Activated naive CD8-positive, alpha-beta T cell treated with anti-CD3 and anti-CD28 coated beads, Interleukin-2, amount 10 ng/mL, durations not matched to agents 7 days and 5 days (primary cell): ENCODE measurements at regions not wholly inside any gene's neighbourhood (a gene's known extent, or its start where the extent isn't known, plus 50 kb on each side); places are given as distances from the start of the nearest gene placed in this dataset.

ENCODE experiments used
- ATAC-seq: fragments of 150-1000 bp; cut with Tn5 transposase; one replicate; pipeline ENCODE4 v1.10.0; 2021; ENCODE audit warnings: low read depth, moderate library complexity
- POLR2A ChIA-PET: fragments of 350-600 bp; sonication (Branson Sonifier 250); formaldehyde crosslinking; loops from one replicate; lab custom pipeline; 2021; ENCODE audit warnings: antibody characterized with exemption; lab: Charles Lee
- DNase-seq: peaks from one replicate; pipeline ENCODE4 v3.0.0; 2021
- H3K27ac Mint-ChIP-seq: one replicate; pipeline ENCODE4 v1.8.0; 2022; ENCODE audit warnings: mild to moderate bottlenecking, mixed read lengths
- H3K27me3 Mint-ChIP-seq: one replicate; pipeline ENCODE4 v1.8.0; 2022; ENCODE audit warnings: mild to moderate bottlenecking, moderate library complexity, mixed read lengths
- H3K36me3 Mint-ChIP-seq: one replicate; pipeline ENCODE4 v1.8.0; 2021; ENCODE audit warnings: mild to moderate bottlenecking, mixed read lengths
- H3K4me1 Mint-ChIP-seq: one replicate; pipeline ENCODE4 v1.8.0; 2021; ENCODE audit warnings: mixed read lengths
- H3K4me3 Mint-ChIP-seq: one replicate; pipeline ENCODE4 v1.8.0; 2022; ENCODE audit warnings: mild to moderate bottlenecking, moderate library complexity, mixed read lengths
- H3K9me3 Mint-ChIP-seq: one replicate; pipeline ENCODE4 v1.8.0; 2021; ENCODE audit warnings: mixed read lengths

DNA sequence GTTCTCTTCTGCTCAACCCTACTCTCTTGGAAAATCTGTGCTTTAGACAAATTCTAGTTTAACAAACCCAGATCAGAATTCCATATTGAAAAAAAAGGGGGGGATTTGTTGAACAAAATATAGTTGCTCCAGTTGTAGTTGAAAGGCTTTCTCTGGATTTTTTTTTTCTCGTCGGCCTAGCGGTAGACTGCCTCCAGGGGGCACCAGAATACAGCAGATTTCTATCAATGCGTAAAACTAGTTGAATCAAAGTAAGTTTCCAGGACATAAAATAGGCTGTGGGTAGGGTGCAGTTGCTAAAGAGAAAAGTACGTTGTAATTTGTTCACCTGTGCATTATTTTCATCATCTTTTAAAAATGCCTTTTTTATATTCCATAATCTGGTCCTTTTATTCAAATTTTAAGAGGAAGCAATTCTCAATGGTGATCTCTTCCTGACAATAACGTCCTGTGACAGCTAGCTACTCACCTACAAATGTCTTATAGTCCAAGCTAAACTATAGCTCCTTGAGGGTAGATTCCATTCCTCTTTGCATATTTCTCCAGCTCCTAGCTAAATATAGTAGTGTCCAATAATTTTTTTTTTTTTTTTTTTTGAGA is 105.4 kb downstream of the PERP start:
- no peaks in the 10 kb centered on the region for H3K36me3 Mint-ChIP-seq
- peaks cover under 1% of the 10 kb centered on the region for H3K9me3 Mint-ChIP-seq
- ATAC-seq (no peak), DNase-seq (peak; percentile 50)
- POLR2A ChIA-PET: no interaction called here
- H3K4me1 Mint-ChIP-seq: peaks cover 4% of the 10 kb centered on the region
- H3K27me3 Mint-ChIP-seq: peaks cover 2% of the 10 kb centered on the region
- H3K4me3 Mint-ChIP-seq: no peak overlapping the region
- no peak overlapping the region for H3K27ac Mint-ChIP-seq

DNA sequence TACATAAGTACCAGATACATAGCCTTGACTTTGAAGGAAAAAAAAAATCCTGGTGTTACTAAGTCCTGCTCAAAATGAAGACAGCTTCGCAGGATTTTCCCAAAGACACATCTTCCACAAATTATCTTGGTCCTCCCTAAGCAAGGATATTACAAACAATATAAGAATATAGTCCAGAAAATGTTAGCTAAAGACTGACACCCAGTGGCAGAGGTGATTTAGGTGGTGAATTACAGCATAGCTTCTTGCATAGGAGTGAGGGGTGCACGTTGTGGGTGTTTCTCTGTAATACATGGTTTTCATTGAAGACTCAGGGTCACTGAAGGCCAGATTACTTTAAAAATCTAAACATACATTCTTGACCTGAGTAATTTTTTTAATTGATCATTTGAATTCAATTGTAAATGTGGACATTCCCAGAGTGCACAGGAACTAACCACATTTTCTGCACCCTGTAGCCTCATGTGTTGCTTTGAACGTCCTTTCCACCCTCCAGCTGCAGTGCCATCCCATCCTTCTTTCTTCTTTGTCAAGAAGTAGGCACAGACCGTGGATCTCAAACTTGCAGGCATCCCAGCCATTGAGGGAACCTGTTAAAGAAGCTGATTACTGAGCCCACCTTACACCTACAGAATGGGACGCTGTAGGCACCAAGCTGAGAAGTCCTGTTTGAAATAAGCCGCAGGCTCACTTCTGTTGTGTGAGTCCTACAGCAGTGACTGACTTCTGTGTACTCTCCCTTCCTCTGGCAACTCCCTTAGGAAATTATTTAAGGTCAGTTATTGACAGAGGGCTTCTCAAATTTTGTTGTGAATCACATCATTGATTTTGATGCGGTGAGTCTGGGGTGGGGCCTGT is 102.6 kb downstream of the PERP start:
- DNase-seq (no peak), ATAC-seq (peak; percentile 44)
- Mint-ChIP-seq H3K4me3 (no peak overlapping the region), H3K9me3 (no peaks in the 10 kb centered on the region), H3K4me1 (peaks cover 4% of the 10 kb centered on the region), H3K27me3 (peaks cover 2% of the 10 kb centered on the region), H3K27ac (no peak overlapping the region), H3K36me3 (no peaks in the 10 kb centered on the region)
- POLR2A ChIA-PET: interaction anchor here (1.0 kb wide), 1 partner anchor 134 kb away, joined by 4 read pairs; no protein-coding TSS in a partner anchor

DNA sequence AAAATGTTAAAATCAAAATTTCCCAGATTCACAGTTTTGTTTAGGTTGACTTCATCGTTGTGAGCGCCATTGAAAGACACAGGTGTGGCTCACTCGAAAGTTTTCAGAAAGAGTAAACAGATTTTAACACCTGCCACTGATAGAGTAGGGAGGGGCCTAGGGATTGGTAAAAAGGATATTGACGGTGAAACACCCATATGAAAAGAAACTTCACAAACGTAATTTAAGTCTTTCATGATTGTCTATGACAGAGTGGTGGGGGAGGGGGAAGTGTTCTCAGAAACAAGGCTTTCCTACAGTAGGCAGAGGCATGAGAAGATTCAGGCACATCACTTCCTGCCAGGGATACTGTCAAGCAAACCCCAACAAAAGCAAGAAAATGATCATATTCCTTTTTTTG is 101.4 kb downstream of the PERP start:
- H3K36me3 Mint-ChIP-seq: no peaks in the 10 kb centered on the region
- no peaks in the 10 kb centered on the region for H3K9me3 Mint-ChIP-seq
- ATAC-seq: no peak
- peaks cover 2% of the 10 kb centered on the region for H3K27me3 Mint-ChIP-seq
- POLR2A ChIA-PET: no interaction called here
- H3K27ac Mint-ChIP-seq: no peak overlapping the region
- H3K4me3 Mint-ChIP-seq: no peak overlapping the region
- no peak for DNase-seq
- H3K4me1 Mint-ChIP-seq: peaks cover 4% of the 10 kb centered on the region

DNA sequence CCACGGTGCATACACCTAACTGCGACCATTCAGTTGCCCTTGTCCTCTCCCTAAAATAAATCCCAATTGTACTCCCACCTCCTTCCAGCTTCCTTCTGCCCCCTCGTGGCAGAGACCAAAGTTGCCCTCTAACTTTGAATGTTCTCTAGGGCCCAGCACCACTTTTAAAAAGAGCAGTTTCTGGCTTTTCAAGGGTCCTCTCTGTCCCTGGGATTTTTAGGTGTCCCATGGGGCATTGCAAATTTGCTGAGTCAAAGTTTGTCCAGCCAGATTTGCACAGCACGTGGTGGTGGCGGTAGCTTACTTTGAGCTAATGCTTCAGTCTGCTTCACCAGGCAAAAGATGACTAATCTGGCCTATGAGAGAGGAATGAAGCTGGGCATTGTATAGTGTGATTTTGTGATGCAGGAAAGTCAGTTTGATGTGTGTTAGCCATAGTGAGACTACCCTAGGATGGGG is 100.2 kb downstream of the PERP start:
- Mint-ChIP-seq H3K36me3 (no peaks in the 10 kb centered on the region), H3K27me3 (peaks cover 2% of the 10 kb centered on the region), H3K27ac (no peak overlapping the region), H3K4me1 (no peaks in the 10 kb centered on the region), H3K9me3 (no peaks in the 10 kb centered on the region), H3K4me3 (no peak overlapping the region)
- ATAC-seq: no peak
- POLR2A ChIA-PET: no interaction called here
- no peak for DNase-seq

DNA sequence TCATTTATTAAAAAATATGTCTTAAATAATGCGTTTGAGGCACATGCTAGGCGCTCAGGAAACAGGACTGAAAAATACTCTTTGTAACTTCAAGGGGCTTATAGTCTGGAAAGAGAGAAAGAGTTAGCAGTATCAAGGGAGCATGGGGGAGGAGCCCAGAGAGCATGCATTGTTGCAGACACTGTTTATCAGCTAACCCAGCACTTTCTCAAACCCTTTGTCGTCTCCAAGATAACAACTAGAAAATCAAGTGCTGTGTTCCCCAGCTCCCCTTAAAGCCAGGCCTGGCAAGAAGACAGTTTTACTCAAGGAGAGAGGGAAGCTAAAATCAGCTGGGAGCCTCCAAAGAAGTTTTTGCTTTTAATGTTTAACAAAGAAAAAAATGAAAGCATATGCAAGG is 98.4 kb downstream of the PERP start:
- Mint-ChIP-seq H3K36me3 (no peaks in the 10 kb centered on the region), H3K4me3 (no peak overlapping the region), H3K4me1 (no peaks in the 10 kb centered on the region), H3K27ac (no peak overlapping the region), H3K9me3 (no peaks in the 10 kb centered on the region), H3K27me3 (no peaks in the 10 kb centered on the region)
- DNase-seq: no peak
- no peak for ATAC-seq
- POLR2A ChIA-PET: no interaction called here

DNA sequence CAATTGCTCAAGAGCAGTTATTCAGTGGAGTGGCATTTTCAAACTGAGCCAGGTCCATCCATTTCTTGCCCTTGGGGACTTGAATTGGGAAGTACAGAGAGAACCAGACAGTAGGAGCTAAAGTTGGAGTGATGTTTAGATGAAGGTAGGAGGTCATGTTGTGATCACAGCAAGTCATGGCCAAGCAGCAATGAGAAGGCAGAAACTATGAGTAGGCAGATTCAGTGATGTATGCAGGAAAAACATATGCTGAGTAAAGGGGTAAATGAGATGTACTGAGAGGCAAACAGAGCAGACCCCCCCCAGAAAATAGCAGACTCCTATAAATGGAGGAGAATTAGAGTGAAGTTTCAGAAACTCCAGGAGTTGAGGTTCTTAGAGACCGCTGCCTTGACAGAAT is 95.8 kb downstream of the PERP start:
- POLR2A ChIA-PET: interaction anchor here (0.6 kb wide), 1 partner anchor 468 kb away, joined by 3 read pairs; no protein-coding TSS in a partner anchor
- H3K27ac Mint-ChIP-seq: no peak overlapping the region
- no peaks in the 10 kb centered on the region for H3K27me3 Mint-ChIP-seq
- H3K36me3 Mint-ChIP-seq: no peaks in the 10 kb centered on the region
- no peaks in the 10 kb centered on the region for H3K9me3 Mint-ChIP-seq
- DNase-seq (no peak), ATAC-seq (no peak)
- H3K4me3 Mint-ChIP-seq: no peak overlapping the region
- no peaks in the 10 kb centered on the region for H3K4me1 Mint-ChIP-seq

DNA sequence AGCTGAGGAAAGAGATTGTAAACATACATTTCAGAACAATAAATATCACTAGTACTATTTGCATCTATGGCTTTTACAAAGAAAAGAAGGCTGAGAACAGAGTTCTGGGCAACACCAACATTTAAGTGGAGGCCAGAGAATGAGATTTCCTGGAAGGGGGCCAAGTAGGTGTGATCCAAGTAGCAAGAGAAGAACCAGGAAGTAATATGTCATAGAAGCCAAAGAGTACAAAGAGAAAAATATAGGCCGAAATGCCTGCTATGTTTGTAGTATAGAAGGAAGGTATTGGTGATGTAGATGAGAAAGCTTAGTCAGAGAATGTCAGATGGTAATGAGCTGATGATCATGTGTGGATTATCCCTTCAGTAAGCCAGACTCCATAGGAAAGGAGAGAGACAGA is 94.5 kb downstream of the PERP start:
- DNase-seq (no peak), ATAC-seq (no peak)
- H3K36me3 Mint-ChIP-seq: no peaks in the 10 kb centered on the region
- H3K27me3 Mint-ChIP-seq: no peaks in the 10 kb centered on the region
- H3K4me3 Mint-ChIP-seq: no peak overlapping the region
- no peaks in the 10 kb centered on the region for H3K9me3 Mint-ChIP-seq
- POLR2A ChIA-PET: no interaction called here
- H3K27ac Mint-ChIP-seq: no peak overlapping the region
- no peaks in the 10 kb centered on the region for H3K4me1 Mint-ChIP-seq

DNA sequence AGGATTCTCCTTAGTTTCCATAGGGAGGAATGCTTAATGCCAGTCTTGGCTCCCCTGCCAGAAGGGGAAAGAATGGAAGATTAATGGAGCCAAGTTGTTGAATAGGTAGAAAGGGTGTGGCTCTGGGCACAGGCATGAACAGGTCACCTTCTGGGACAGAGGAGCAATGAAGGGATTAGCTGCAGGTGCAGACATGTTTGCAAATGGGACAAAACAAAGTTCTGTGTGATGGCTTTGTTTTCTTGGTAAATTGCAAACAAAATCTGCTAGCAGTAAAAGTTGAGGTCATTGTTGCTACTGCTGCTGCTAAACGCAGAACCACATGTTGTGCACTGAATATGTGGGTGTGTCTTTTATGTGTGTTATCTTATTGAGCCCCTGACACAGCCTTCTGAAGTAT is 93.3 kb downstream of the PERP start:
- DNase-seq (no peak), ATAC-seq (no peak)
- H3K27me3 Mint-ChIP-seq: no peaks in the 10 kb centered on the region
- no peaks in the 10 kb centered on the region for H3K9me3 Mint-ChIP-seq
- H3K36me3 Mint-ChIP-seq: no peaks in the 10 kb centered on the region
- no peak overlapping the region for H3K27ac Mint-ChIP-seq
- H3K4me1 Mint-ChIP-seq: no peaks in the 10 kb centered on the region
- no peak overlapping the region for H3K4me3 Mint-ChIP-seq
- POLR2A ChIA-PET: no interaction called here

DNA sequence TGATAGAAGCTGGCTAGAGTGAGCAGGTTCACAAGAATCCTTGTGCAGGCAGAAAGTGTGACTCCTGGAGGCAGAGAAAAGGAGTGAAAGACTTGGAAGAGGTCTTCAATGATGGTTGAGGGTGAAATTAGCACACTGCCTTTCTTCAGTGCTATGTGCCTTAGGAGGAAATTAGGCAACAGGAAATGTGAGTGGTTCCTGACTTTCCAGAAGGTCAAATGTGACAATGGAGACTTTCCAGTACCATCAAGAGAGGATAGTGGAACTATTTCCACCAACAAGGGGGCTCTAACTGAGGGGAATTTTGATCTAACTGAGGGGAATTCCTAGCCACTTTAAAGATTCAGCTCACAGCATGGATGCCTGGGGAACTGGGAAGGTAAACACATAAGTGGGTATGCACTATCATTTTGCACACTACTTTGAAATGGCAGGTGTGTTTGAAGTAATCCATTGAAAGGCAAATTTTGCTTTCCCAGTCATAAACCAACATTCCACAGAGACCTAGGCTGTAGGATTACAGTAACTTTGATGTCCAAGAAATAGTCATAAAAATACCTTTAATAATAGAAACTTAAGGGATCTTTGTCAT is 90.0 kb downstream of the PERP start:
- no peaks in the 10 kb centered on the region for H3K9me3 Mint-ChIP-seq
- H3K4me1 Mint-ChIP-seq: no peaks in the 10 kb centered on the region
- ATAC-seq: no peak
- no peaks in the 10 kb centered on the region for H3K36me3 Mint-ChIP-seq
- DNase-seq: no peak
- H3K4me3 Mint-ChIP-seq: no peak overlapping the region
- H3K27ac Mint-ChIP-seq: no peak overlapping the region
- POLR2A ChIA-PET: no interaction called here
- peaks cover 3% of the 10 kb centered on the region for H3K27me3 Mint-ChIP-seq

DNA sequence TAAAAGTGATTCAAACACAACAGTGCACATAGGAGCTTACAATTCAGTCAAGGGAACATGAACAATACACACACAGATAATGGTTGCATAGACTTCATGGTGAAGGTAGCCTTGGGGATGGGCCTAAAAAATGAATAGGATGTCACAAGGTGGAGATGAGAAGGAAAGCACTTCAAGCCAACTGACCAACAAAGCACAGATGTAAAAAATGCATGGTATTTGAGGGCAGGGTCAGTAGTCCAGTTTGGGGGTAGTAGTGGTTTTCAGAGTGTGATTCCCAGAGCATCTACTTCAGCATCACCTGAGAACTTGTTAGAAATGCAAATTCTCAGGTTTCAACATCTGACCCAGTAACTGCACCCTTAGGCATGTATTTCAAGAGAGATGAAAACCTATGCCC is 88.9 kb downstream of the PERP start:
- no peak overlapping the region for H3K27ac Mint-ChIP-seq
- no peaks in the 10 kb centered on the region for H3K4me1 Mint-ChIP-seq
- POLR2A ChIA-PET: no interaction called here
- no peak for DNase-seq
- no peaks in the 10 kb centered on the region for H3K9me3 Mint-ChIP-seq
- H3K36me3 Mint-ChIP-seq: no peaks in the 10 kb centered on the region
- no peak overlapping the region for H3K4me3 Mint-ChIP-seq
- H3K27me3 Mint-ChIP-seq: peaks cover 3% of the 10 kb centered on the region
- ATAC-seq: no peak

DNA sequence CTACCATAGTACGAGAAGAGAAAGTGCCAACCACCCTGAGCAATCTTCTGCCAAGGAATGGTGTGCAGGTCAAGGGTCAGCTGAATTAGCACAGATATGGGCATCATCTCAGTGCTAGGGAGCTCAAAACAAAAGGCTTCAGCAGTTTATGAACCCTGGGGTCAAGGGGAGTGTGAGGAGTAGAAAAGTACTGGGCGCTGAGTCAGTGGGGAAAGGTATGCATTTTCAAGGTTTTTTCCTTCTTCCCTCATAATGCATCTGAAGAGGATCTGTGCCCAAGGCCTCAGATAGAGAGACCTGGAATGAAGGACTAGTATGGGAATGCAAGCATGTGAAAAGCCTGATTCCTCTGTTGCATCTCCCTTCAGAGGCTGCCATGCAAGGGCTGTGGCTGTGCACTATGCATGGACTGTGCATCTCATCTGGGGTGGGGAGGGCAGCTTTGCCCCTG is 81.7 kb downstream of the PERP start:
- no peaks in the 10 kb centered on the region for H3K36me3 Mint-ChIP-seq
- H3K27me3 Mint-ChIP-seq: peaks cover 9% of the 10 kb centered on the region
- H3K4me1 Mint-ChIP-seq: no peaks in the 10 kb centered on the region
- H3K27ac Mint-ChIP-seq: no peak overlapping the region
- POLR2A ChIA-PET: no interaction called here
- no peak for DNase-seq
- ATAC-seq: no peak
- H3K4me3 Mint-ChIP-seq: no peak overlapping the region
- peaks cover 2% of the 10 kb centered on the region for H3K9me3 Mint-ChIP-seq

DNA sequence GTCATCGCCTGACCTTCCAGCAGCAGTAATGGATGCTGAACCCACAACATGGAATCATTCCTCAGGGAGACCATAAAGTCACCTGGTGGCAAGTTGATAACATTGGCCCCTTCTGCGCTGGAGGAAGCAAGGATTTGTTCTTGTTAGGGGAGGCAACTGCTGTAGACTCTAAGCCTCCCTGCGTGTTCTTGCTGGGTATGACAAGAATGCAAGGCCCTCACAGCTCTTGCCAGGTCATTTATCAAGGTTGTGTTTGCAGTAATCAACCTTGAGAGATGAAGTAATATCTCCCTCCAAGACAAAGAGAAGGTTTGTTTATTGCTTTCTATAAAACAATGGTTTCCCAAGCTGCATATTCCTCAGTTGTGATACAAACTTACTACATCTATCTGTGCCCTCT is 80.9 kb downstream of the PERP start:
- no peak overlapping the region for H3K27ac Mint-ChIP-seq
- POLR2A ChIA-PET: no interaction called here
- no peak overlapping the region for H3K4me3 Mint-ChIP-seq
- no peak for DNase-seq
- peaks cover 10% of the 10 kb centered on the region for H3K27me3 Mint-ChIP-seq
- ATAC-seq: no peak
- H3K9me3 Mint-ChIP-seq: peaks cover 2% of the 10 kb centered on the region
- no peaks in the 10 kb centered on the region for H3K4me1 Mint-ChIP-seq
- H3K36me3 Mint-ChIP-seq: no peaks in the 10 kb centered on the region

DNA sequence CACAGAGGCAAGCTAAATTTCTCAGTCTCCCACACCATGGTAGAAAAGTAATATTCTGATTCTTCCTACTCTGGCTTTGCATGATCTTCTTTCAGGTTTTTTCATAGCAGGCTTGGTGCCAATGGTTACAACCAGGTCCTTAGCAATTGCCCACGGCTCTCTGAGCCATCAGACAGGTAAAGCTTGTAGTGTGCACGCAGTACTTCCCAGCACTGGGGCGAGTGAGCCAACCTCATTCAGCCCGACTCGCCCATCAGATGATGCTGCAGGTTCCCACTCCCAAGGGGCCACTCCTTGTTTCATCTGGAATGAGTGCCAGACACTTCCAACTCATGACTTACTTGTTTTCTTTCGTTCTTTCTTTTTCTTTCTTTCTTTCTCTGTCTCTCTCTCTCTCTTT is 78.3 kb downstream of the PERP start:
- POLR2A ChIA-PET: no interaction called here
- Mint-ChIP-seq H3K9me3 (peaks cover 2% of the 10 kb centered on the region), H3K36me3 (no peaks in the 10 kb centered on the region), H3K4me3 (no peak overlapping the region), H3K27ac (no peak overlapping the region), H3K27me3 (peaks cover 10% of the 10 kb centered on the region), H3K4me1 (no peaks in the 10 kb centered on the region)
- ATAC-seq (no peak), DNase-seq (no peak)

DNA sequence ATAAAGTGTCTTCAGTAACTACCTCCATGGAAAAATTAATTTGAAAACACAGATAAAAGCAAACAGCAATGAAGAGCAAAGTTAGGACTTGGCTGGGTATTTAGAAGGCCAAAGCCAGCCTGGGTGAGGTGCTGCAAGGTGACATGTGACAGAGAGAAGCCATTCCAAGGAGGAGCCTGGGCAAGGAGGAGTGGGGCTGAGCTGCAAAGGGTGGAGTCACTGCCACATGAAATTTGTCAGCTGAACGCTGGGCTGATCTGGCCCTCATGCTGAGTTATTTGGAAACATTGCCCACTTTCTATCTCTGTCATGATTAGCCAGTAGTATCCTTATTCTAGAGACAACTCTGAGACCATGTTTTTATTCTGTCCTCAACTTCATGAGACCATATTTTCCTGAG is 76.3 kb downstream of the PERP start:
- no peaks in the 10 kb centered on the region for H3K36me3 Mint-ChIP-seq
- no peaks in the 10 kb centered on the region for H3K4me1 Mint-ChIP-seq
- ATAC-seq: no peak
- H3K9me3 Mint-ChIP-seq: no peaks in the 10 kb centered on the region
- H3K4me3 Mint-ChIP-seq: no peak overlapping the region
- DNase-seq: no peak
- H3K27me3 Mint-ChIP-seq: peaks cover 10% of the 10 kb centered on the region
- H3K27ac Mint-ChIP-seq: no peak overlapping the region
- POLR2A ChIA-PET: no interaction called here
